Uterus (tissue), 2 donors: ENCODE measurements at regions not wholly inside any gene's neighbourhood (a gene's known extent, or its start where the extent isn't known, plus 50 kb on each side); places are given as distances from the start of the nearest gene placed in this dataset.

Experiments
- CTCF ChIP-seq, 4 experiments: fragments of 200-600 bp in 2 of 4; fragments of 450-650 bp in 2 of 4; sonication (generic) in 2 of 4; IDR thresholded peaks; one replicate each; pipeline ENCODE4 v1.5.1; 2016 to 2019; ENCODE audit warnings: antibody characterized with exemption in 4 of 4, mild to moderate bottlenecking in 2 of 4, moderate library complexity in 1 of 4
- POLR2A ChIP-seq, 2 donors: fragments of 450-650 bp; IDR thresholded peaks; one replicate each; pipeline ENCODE4 v1.6.1; 2016; ENCODE audit warnings: antibody characterized with exemption in 2 of 2, mild to moderate bottlenecking in 1 of 2, moderate library complexity in 1 of 2

DNA sequence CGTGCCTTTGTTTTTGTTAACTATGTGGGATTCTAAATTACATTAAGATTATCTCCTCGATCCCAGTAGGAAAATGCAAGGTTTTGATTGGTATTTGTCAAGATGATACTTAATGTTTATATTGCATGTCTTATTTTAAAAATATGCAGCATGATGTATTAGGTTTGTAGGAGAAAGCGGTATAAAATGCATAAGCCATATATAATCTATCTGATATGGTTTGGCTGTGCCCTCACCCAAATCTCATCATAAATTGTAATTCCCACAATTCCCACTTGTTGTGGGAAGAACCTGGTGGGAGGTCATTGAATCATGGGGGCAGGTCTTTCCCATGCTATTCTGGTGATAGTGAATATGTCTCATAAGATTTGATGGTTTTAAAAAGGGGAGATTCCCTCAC lies 198.1 kb upstream of the NCAM2 start:
- TF ChIP-seq CTCF (IDR thresholded peaks at IDR 0.05) (no peak), POLR2A (IDR thresholded peaks at IDR 0.05) (no peak)
